BLaER1 treated with 17β-estradiol and CSF1 and Interleukin-3, amounts not matched to agents 10 nM and 100 nM (cell line): ENCODE measurements at regions not wholly inside any gene's neighbourhood (a gene's known extent, or its start where the extent isn't known, plus 50 kb on each side); places are given as distances from the start of the nearest gene placed in this dataset.

Experiments used
- H3K27ac ChIP-seq, 11 experiments: shearing (Covaris generic); formaldehyde crosslinking; 2 replicates each; pipeline ENCODE4 v1.8.1; 2022
- H3K27me3 ChIP-seq, 11 experiments: shearing (Covaris generic); formaldehyde crosslinking; 2 replicates each; pipeline ENCODE4 v1.8.1; 2022
- H3K36me3 ChIP-seq, 11 experiments: shearing (Covaris generic); formaldehyde crosslinking; 2 replicates each; pipeline ENCODE4 v1.8.1; 2022
- H3K4me1 ChIP-seq, 10 experiments: shearing (Covaris generic); formaldehyde crosslinking; 2 replicates each; pipeline ENCODE4 v1.8.1; 2022
- H3K4me2 ChIP-seq, 11 experiments: shearing (Covaris generic); formaldehyde crosslinking; 2 replicates each; pipeline ENCODE4 v1.8.1; 2022
- H3K4me3 ChIP-seq, 10 experiments: shearing (Covaris generic); formaldehyde crosslinking; 2 replicates each; pipeline ENCODE4 v1.8.1; 2022
- H3K9ac ChIP-seq, 11 experiments: shearing (Covaris generic); formaldehyde crosslinking; 2 replicates each; pipeline ENCODE4 v1.8.1; 2022
- H3K9me3 ChIP-seq, 11 experiments: shearing (Covaris generic); formaldehyde crosslinking; replicated peaks in 1 of 11; 2 replicates each; pipeline ENCODE4 v1.8.1; 2022
- H4K20me1 ChIP-seq, 11 experiments: shearing (Covaris generic); formaldehyde crosslinking; 2 replicates each; pipeline ENCODE4 v1.8.1; 2022
- Cebpa-rat ChIP-seq, 11 experiments: shearing (Covaris generic); IDR thresholded peaks; 2 replicates each; pipeline ENCODE4 v1.8.1; 2022

DNA sequence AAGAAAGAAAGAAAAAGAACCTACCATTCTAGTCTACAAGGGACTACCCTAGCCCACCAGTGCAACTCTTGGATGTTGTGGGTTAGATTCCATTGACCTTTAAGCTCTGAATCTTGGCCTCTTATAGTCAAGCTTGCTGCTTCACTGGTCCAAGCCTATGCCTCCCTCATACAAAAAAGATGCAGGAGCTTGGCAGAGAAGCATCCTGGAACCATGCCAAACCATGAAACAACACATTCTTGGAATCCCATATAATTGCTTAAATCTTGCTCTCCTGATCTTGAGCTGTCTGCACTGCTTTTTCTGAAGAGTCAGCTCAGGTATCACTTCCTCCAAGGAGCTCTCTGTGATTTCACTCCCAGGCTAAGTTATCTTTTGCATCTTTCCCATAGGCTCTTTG, 117.9 kb upstream of the GPR139 start:
- no peaks in the 10 kb centered on the region for H3K36me3 ChIP-seq
- H3K4me2 ChIP-seq, result no peak overlapping the region
- H3K27me3 ChIP-seq, result no peaks in the 10 kb centered on the region
- H4K20me1 ChIP-seq, result no peaks in the 10 kb centered on the region
- H3K4me1 ChIP-seq, result no peaks in the 10 kb centered on the region
- peaks cover 0 to 2% (median 0%) of the 10 kb centered on the region in 11 experiments; a peak in 3 of 22 replicates for H3K9me3 ChIP-seq
- no peak overlapping the region for H3K9ac ChIP-seq
- TF ChIP-seq Cebpa-rat (IDR thresholded peaks at IDR 0.05), result no peak
- H3K4me3 ChIP-seq, result no peak overlapping the region
- H3K27ac ChIP-seq, result no peak overlapping the region

GRCh38 chr16:20181949-20182348, 108.3 kb upstream of the GPR139 start:
- no peak for TF ChIP-seq Cebpa-rat (IDR thresholded peaks at IDR 0.05)
- Histone ChIP-seq H3K4me1 (no peaks in the 10 kb centered on the region), H4K20me1 (no peaks in the 10 kb centered on the region), H3K27me3 (no peaks in the 10 kb centered on the region), H3K9ac (no peak overlapping the region), H3K36me3 (no peaks in the 10 kb centered on the region), H3K4me2 (no peak overlapping the region), H3K9me3 (peaks cover 0 to 7% (median 0%) of the 10 kb centered on the region in 11 experiments; a peak in 3 of 22 replicates), H3K27ac (no peak overlapping the region), H3K4me3 (no peak overlapping the region)

GRCh38 chr16:20181416-20181815, 107.7 kb upstream of the GPR139 start:
- H3K4me2 ChIP-seq, result no peak overlapping the region
- H3K4me3 ChIP-seq, result no peak overlapping the region
- no peak for TF ChIP-seq Cebpa-rat (IDR thresholded peaks at IDR 0.05)
- no peaks in the 10 kb centered on the region for H4K20me1 ChIP-seq
- H3K36me3 ChIP-seq, result no peaks in the 10 kb centered on the region
- no peak overlapping the region for H3K9ac ChIP-seq
- peaks cover 0 to 3% (median 0%) of the 10 kb centered on the region in 11 experiments; a peak in 3 of 22 replicates for H3K9me3 ChIP-seq
- no peaks in the 10 kb centered on the region for H3K27me3 ChIP-seq
- H3K4me1 ChIP-seq, result no peaks in the 10 kb centered on the region
- H3K27ac ChIP-seq, result no peak overlapping the region

- Histone ChIP-seq H3K9me3 (no peaks in the 10 kb centered on the region), H3K27me3 (no peaks in the 10 kb centered on the region), H3K4me1 (no peaks in the 10 kb centered on the region), H3K4me3 (no peak overlapping the region), H3K36me3 (no peaks in the 10 kb centered on the region), H3K4me2 (no peak overlapping the region), H3K9ac (no peak overlapping the region), H4K20me1 (no peaks in the 10 kb centered on the region), H3K27ac (no peak overlapping the region)
- TF ChIP-seq Cebpa-rat (IDR thresholded peaks at IDR 0.05), result no peak
These were observed 104.6 kb upstream of the GPR139 start for GRCh38 chr16:20178297-20178696.

DNA sequence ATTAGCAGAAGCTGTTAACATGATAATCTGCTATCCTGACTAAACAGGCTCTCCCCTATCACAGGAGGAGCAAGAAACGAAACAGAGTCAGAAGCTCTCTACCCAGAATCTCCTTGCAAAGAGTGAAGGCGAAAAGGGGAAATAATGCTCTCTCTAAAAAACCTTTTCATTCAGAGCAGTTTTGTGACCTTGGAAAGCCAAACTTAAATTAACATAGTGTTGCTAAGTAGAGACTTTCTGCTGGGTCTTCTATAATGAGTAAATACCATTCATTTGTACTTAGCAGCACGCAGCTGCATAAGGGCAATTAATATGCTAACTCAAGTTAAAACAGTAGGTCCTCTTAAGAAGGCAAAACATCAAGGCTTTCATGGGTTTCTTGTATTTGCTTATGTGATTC, 101.7 kb upstream of the GPR139 start:
- H3K36me3 ChIP-seq, result no peaks in the 10 kb centered on the region
- H3K9ac ChIP-seq, result no peak overlapping the region
- no peak for TF ChIP-seq Cebpa-rat (IDR thresholded peaks at IDR 0.05)
- 0 out of 22 replicates have a peak, but pooled peaks cover 0 to 4% (median 0%) of the 10 kb centered on the region in 11 experiments for H3K9me3 ChIP-seq
- no peaks in the 10 kb centered on the region for H3K4me1 ChIP-seq
- no peaks in the 10 kb centered on the region for H4K20me1 ChIP-seq
- H3K4me2 ChIP-seq, result no peak overlapping the region
- H3K27me3 ChIP-seq, result no peaks in the 10 kb centered on the region
- H3K27ac ChIP-seq, result no peak overlapping the region
- H3K4me3 ChIP-seq, result no peak overlapping the region

DNA sequence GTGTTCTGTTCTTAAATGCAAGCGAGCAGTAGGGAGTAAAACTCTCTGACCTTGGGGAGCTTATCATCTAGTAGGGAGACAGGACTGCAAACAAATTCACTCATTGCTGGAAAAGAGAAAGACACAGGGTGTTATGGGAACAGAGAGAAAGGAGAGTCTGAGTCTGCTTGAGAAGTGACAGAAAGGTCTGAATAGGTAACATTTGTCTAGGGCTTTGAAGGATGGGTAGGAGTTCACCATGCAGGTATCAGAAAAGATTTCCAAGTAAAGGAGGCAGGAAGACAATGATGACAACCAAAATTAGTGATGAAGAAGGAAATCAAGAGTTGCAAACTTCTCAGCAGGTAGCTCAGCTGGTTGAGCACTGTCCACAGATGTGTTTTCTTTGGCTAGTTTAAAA, 93.6 kb upstream of the GPR139 start:
- Histone ChIP-seq H3K27ac (no peak overlapping the region), H4K20me1 (no peaks in the 10 kb centered on the region), H3K4me2 (no peak overlapping the region), H3K4me1 (no peaks in the 10 kb centered on the region), H3K9ac (no peak overlapping the region), H3K9me3 (0 out of 22 replicates have a peak, but pooled peaks cover 0 to 4% (median 0%) of the 10 kb centered on the region in 11 experiments), H3K27me3 (no peaks in the 10 kb centered on the region), H3K36me3 (no peaks in the 10 kb centered on the region), H3K4me3 (no peak overlapping the region)
- no peak for TF ChIP-seq Cebpa-rat (IDR thresholded peaks at IDR 0.05)

- TF ChIP-seq Cebpa-rat (IDR thresholded peaks at IDR 0.05), result no peak
- Histone ChIP-seq H3K27me3 (no peaks in the 10 kb centered on the region), H3K4me1 (no peaks in the 10 kb centered on the region), H3K27ac (no peak overlapping the region), H3K36me3 (no peaks in the 10 kb centered on the region), H4K20me1 (no peaks in the 10 kb centered on the region), H3K9me3 (0 out of 22 replicates have a peak, but pooled peaks cover 0 to 4% (median 0%) of the 10 kb centered on the region in 11 experiments), H3K9ac (no peak overlapping the region), H3K4me3 (no peak overlapping the region), H3K4me2 (no peak overlapping the region)
These were observed 93.0 kb upstream of the GPR139 start for GRCh38 chr16:20166531-20167235.

DNA sequence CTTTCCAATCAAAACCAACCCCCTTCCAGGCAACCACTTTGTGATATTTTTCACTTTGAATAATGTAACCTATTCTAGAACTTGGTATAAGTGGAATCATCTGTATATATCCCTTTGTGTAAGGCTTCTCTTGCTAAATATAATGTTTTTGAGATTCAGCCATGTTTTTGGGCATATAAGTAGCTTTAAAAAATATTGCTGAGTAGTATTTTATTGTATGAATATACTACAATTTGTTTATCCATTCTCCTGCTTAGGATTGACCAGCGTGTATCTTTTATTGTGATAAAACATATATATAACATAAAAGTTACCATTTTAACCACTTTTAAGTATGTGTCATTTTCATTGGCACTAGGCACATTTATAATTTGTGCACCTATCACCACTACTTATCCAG, 79.8 kb upstream of the GPR139 start:
- peaks cover 0 to 15% (median 9%) of the 10 kb centered on the region in 11 experiments; a peak in 13 of 22 replicates for H3K9me3 ChIP-seq
- no peaks in the 10 kb centered on the region for H3K4me1 ChIP-seq
- no peak for TF ChIP-seq Cebpa-rat (IDR thresholded peaks at IDR 0.05)
- no peak overlapping the region for H3K4me2 ChIP-seq
- H3K9ac ChIP-seq, result no peak overlapping the region
- no peaks in the 10 kb centered on the region for H3K27me3 ChIP-seq
- H4K20me1 ChIP-seq, result no peaks in the 10 kb centered on the region
- H3K36me3 ChIP-seq, result no peaks in the 10 kb centered on the region
- H3K27ac ChIP-seq, result no peak overlapping the region
- H3K4me3 ChIP-seq, result no peak overlapping the region

GRCh38 chr16:20147091-20147490, 73.4 kb upstream of the GPR139 start:
- H3K4me2 ChIP-seq, result no peak overlapping the region
- no peak overlapping the region for H3K4me3 ChIP-seq
- H3K36me3 ChIP-seq, result no peaks in the 10 kb centered on the region
- H3K27ac ChIP-seq, result no peak overlapping the region
- H3K9ac ChIP-seq, result no peak overlapping the region
- no peaks in the 10 kb centered on the region for H3K4me1 ChIP-seq
- H4K20me1 ChIP-seq, result no peaks in the 10 kb centered on the region
- no peaks in the 10 kb centered on the region for H3K9me3 ChIP-seq
- no peaks in the 10 kb centered on the region for H3K27me3 ChIP-seq
- TF ChIP-seq Cebpa-rat (IDR thresholded peaks at IDR 0.05), result no peak

- no peak overlapping the region for H3K9ac ChIP-seq
- H3K36me3 ChIP-seq, result no peaks in the 10 kb centered on the region
- no peaks in the 10 kb centered on the region for H4K20me1 ChIP-seq
- no peaks in the 10 kb centered on the region for H3K9me3 ChIP-seq
- TF ChIP-seq Cebpa-rat (IDR thresholded peaks at IDR 0.05), result no peak
- no peaks in the 10 kb centered on the region for H3K4me1 ChIP-seq
- no peaks in the 10 kb centered on the region for H3K27me3 ChIP-seq
- H3K27ac ChIP-seq, result no peak overlapping the region
- no peak overlapping the region for H3K4me3 ChIP-seq
- H3K4me2 ChIP-seq, result no peak overlapping the region
These were observed 68.3 kb upstream of the GPR139 start for GRCh38 chr16:20141956-20142355.
